GM19099 (cell line): ENCODE measurements at regions not wholly inside any gene's neighbourhood (a gene's known extent, or its start where the extent isn't known, plus 50 kb on each side); places are given as distances from the start of the nearest gene placed in this dataset.

Experiments used
- POLR2A ChIP-seq: IDR thresholded peaks from 3 replicates; pipeline ENCODE4 v1.6.1; 2011; ENCODE audit warnings: low read depth; ENCODE audit not compliant: insufficient read length; ENCODE audit errors: extremely low read depth

DNA sequence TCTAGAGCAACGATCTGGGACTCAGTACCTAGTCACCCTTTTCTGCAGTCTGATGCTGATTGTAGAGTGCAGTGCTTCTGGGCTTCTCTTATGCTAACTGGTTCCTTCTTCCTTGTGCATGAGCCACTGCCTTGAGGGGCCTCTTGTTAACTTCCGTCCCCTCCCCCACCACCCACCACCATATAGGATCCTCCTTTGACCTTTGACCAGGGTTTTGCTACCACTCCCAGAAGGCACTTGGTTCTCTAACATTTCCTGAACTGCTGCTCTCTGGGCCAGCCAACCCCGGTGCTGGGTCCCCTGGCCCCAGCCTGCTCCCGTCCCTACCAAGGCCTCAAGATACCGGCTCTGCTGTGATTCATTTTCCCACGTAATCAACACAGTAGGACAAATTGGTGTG, 104.6 kb upstream of the KLF3 start:
- no peak for TF ChIP-seq POLR2A

DNA sequence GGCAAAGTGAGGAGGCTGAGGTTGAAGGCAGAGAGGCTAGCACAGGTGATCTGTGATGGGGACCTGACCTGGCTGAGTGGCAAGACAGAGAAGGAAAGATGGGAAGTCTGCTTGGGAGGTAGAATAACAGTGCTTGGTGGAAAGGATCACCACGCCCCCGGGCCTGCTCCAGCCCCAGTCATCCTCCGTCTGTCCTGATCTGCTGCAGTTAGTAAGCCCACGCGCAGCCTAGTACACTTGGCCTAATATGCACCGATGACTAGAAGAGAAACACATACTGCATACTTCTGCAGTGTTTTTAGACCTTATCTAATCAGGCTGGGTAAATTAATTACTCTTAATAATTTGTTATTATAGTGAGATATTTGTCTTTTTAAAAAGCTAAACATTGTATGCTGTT, 103.7 kb upstream of the KLF3 start:
- no peak for TF ChIP-seq POLR2A

DNA sequence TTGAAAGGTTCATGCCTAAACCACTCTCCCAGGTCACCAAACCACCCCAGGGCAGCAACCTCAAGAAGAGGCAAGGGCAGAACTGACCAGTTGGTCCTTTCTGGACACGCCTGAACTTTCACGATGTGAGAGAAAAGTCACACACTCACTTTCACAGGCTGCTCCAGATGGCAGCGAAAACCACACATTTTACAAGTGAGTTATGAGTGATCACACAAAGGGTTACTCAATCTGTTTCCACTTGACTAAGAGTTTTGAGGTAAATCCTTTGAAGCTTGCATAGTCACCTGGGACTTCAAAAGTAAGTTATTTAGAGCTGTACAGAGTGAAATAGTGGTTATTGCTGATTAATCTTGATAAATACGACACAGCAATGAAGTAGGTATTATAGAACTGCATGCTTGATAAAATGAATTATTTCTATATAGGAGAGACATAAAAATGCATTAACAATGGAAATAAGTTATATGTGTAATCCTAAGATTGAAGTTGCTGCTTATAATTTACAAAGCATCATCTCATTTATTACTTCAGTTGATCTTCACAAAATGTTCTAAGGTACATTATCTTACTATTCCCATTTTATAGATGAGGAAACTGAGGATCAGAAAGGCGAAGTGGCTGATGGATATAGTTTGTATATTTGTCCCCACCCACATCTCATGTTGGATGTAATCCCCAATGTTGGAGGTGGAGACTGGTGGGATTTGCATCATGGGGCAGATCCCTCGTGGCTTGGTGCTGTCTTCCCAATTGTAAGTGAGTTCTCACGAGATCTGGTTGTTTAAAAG, 103.0 kb upstream of the KLF3 start:
- no peak for TF ChIP-seq POLR2A

DNA sequence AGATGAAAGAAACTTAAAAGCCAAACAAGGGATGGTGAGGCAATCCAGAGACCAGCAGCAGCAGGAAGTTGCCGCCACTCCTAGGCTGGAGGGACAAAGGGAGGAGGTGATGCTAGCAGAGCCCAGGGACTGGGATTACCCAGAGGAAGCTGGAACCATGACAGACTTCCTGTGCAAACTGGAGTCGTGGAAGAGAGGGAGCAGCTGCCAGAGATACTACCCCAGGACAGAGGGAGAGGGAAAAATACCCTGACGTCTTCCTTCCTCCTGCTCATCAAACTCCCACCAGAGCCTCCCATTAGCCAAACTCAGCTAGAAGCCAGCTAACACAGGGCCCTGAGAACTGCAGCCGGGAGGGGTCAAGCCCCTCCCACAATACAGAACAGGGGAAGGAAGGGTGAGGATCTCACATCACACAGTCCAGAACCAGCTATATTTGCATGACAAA, 101.2 kb upstream of the KLF3 start:
- no peak for TF ChIP-seq POLR2A

DNA sequence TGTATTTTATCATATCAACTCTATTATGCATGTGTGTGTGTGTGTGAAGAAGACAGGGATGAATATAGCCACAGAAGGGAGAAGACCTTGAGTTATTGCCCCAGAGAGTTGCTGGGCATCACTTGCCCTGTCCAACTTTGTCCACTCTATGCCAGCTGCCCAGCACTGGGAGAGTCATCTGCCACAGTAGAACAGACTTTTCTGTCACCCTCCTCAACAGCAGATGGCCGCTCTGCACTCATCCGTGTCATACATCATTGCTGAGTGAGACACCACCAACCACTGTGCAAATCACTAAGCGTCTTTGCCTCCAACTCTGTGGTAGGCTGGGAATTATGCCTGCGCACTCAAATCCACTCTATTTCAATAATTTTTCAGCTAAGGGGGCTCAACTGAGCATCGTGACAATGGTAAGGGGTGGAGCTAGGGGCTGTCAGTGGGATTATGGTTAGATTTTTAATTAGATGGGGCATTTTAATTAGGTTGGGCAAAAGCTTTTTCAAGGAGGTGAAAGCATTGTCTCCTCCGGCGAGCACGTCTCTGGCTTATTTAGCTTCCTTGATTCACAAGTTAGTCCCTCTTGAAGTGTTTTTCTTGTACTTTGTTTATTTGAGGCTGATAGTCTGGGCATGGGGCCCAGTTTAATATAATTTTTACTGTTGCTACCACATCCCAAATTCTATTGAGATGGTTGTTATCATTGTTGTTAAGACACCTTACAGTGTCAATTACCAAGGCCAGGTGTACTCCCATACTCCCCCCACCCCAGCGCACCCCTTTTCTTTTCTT, 100.1 kb upstream of the KLF3 start:
- no peak for TF ChIP-seq POLR2A

DNA sequence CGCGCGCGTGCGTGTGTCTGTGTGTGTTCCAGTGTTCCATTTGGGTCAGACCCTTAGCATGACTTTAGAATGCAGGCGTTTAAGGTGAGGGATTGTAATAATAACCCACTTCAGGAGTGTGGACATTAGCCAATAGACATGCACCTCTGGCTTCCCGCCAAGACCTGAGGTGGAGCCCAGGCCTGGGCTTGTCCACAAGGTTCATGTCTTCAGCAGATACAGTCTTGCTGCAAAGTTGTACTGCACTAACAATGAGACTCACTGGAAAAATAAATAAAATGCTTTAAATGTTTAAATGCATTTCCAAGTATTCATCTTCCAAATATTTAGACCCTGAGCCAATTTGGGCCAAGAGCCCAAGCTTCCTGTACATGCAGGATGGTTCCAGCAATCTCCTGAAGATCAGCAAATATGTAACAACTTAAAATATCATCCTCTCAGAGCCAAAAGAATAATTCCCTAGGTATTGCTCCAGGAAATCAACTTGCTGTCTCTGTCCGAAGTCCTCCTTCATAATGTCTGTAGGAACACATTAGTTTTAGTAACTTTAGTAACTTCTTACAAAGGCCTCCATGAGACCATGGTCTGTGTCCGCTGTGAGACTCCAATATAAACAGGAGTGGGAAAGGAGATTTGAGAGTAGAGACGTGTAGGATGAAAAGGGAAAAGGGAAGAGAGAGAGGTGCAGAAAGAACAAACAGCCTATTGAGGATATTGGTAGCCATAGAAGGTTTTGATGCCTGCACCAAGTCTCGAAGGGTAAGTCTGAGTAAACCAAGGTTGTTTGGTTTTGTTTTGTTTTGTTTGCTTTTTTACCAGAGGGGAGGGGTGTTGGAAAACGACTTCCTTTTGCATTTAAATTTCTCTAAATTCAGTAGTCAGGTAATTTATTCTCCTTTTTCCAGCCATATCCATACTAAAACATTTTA, 98.5 kb upstream of the KLF3 start:
- TF ChIP-seq POLR2A, result no peak

DNA sequence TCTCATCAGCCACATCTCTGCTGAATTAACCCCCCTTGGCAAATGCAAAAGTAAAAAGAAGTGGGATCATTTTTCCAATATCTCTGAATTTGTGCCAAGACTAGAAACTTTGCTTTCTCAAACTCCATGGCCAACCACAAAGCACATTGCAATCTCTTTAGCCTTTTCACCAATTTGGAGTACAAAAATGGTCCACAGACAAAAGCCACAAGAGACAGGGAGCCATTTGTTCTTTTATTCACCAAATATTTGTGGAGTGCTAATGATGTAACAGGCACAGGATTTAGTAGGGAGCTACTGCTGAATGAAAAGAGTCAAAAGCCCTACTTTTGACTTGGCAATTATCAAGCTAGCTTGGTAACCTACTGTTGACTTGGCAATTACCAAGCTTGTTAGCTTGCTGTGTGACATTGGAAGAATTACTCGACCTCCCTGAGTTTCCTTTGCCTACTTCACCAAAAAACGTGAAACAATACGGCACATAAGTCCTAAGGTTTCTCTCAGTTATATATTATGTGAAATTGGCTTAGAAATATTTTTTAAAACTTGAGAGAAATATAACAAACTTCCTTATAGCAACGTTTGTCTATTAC, 97.1 kb upstream of the KLF3 start:
- TF ChIP-seq POLR2A, result no peak

DNA sequence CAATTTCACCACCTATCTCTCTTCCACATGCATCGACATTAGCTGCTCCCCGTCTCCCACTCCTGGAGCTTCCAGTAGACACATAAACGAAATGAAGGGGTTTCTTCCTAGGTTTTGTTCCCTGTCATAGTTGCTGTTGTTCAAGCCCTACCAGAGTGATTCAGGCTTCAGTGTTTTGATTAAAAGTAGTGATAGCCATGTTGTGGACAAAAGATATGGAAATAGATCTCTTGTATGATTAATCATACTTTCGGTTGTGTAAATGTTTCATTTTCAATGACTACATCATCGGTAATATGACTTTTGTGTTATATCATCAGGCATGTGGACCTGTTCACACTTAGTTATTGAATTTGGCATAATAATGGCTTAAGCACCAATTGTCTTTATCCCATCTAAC, 96.5 kb upstream of the KLF3 start:
- no peak for TF ChIP-seq POLR2A

DNA sequence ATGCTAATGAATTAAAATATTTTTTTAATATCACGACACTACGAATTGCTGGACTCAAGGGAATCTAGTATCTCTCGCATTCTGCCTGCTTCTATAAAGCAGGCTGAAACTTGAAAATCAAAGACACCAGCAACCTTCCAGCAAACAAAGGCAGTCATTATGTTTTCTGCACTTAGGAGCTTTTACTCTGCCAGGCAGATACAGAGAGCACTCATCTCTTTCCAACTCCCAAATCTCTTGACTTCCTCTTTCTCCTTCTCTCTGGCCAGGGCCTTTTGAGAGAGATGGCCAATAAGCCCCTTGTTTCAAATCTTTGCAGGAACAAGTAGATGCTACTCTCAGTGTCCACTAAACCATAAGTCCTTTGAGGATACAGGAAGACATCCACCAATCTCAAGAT, 95.2 kb upstream of the KLF3 start:
- no peak for TF ChIP-seq POLR2A

DNA sequence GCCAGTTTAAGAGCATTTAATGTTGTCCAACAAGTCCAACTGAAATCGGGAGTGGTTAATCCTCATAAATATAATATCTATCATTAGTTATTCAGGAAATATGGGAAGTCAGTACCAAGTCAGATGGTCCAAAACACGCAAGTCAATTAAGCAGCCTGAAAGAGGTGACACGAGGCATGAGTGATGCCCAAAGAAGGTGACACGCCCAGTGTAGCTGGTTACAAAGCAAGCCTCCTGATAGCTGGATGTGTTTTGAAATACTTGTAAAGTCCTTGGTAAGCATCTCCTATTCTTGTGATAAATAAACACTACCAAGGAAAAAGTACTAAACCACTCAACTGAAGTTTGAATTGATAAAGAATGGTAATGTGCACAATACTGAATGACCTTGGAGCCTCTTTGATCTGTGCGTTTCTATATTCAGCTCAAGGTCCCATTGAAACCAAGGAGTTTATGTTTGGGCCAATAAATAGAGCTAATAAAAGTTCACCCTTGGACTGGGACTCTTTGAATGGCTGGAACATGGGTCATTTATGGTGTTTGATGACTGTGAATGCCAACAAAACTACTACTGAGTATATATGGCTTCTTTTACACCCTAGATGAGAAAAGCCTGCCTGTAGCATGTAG, 93.2 kb upstream of the KLF3 start:
- no peak for TF ChIP-seq POLR2A

DNA sequence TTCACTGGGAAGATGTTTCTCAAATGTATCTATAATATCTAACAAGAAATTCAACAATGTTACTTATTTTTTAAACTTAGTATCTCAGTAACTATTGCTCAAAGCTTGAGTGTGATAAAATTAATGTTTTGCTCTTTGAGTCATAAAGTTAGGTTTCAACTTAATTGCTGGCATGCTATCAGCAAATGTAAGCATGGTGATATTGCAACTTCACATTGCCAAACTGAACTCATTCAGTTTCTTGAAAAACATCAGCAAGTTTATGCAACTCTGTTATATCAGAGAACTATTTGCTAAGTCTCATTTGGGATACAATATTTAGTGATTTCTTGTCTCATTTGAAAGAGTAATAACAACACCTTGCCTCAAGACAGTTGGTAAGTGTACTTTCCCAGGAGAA, 91.2 kb upstream of the KLF3 start:
- no peak for TF ChIP-seq POLR2A

DNA sequence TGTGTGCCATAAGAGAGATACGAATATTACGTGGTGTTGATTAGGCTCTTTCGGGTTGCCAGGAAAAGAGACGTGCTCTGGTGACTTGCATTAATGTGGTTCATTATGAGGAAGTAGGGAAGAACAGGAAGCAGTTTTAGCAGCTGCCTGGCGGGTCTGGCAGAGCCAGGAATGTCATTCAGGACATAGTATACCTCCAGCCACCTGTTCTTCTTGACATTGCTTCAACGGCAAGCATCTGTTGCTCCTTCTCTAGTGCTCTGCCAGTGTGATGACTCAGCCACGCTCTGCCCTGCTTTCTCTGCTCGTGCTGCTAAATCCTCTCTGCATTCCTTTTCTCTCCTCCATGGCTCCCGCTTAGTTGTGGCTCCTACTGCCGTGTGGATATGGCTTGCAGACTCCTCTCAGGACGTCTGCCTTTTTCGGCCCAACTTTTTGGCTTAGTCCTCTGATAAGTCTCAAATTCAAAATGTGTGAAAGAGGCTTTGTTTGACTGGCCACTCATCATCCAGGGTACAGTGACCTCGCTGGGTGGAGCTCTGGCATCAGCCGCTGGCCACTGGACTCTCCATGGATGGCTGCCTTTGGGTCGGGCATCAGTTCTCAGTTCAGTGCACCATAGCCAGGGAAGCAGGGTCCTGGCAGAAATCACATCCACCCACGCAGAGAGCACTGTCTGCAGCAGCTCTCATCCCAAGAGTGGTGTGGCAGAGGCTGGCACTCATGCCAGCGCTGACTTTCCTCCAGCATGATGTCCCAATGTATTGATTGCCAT, 89.3 kb upstream of the KLF3 start:
- TF ChIP-seq POLR2A, result no peak

DNA sequence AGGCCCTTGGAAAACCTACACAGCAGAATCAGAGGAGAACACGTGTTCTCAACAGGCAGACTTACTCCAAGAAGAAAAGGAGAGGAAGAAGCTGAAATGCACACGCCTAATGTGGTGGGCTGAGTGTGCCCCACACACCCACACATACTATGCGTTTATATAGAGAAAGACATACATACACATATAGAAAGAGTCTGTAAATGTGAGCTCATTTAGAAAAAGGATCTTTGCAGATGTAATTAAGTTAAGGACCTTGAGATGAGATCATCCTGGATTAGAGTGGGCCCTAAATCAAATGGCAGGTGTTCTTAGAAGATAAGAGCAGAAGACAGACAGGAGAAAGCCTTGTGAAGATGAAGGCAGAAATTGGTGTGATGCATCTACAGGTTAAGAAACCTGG, 87.2 kb upstream of the KLF3 start:
- no peak for TF ChIP-seq POLR2A

DNA sequence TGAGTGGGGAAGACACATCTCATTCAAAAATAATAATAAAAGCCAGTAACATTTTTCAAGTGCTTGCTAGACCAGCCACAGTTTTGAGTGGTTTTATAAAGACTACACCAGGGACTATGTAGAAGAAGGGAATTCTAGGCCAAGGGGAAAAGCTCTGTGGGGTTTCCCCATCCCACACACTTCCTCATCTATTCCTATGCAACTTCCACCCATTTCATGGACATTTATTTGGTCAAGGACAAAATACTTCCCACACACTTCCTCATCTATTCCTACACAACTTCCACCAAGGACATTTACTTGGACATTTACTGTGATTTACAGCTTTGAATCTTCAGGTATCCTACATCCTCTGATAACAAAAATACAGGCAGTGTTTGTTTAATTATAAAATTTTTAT, 86.5 kb upstream of the KLF3 start:
- TF ChIP-seq POLR2A, result no peak

DNA sequence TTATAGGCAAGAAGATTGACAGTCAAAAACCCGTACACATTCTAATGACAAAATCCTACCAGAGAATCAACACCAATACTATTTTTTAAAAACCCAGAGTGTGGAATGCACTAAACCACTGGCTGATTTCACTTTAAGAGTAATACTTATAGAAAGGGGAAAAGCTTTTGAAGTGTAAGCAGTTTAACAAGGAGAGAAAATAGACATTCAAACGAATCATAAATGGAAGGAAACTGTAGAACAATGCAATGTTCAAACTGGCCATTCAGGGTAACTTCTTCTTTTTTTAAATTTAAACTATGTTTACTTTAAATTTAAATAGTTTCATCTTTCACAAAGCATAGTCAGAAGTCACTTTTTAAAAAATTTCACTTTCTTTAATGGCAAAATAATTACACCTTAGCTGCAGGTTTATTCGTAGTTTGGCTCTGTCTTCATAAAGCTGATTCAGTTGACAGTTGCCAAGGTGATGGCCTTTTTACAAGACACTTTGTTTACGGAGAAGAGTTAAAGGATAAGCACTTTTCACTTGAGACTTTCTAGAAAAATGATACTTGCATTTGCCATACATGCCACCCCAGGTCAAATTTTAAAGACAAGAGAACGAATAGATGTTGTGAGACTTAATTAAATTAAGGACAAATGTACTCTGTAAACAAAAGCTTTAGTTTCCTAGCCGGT, 82.4 kb upstream of the KLF3 start:
- TF ChIP-seq POLR2A, result no peak
